AG09319 (cell line): ENCODE measurements at regions not wholly inside any gene's neighbourhood (a gene's known extent, or its start where the extent isn't known, plus 50 kb on each side); places are given as distances from the start of the nearest gene placed in this dataset.
"Not testable (repeated sequence)": the region's sequence is repeated elsewhere in the genome, so short reads cannot be mapped to it uniquely, and the experiment has no call there.

Experiments
- DNase-seq: peaks from one replicate; pipeline ENCODE4 v3.0.0-alpha.2; 2010; ENCODE audit warnings: low read depth; ENCODE audit errors: extremely low read depth
- TF ChIP-seq, protein P1 (sequence below): IDR thresholded peaks from 2 replicates; pipeline ENCODE4 v1.5.1; 2011; ENCODE audit warnings: low read depth, mild to moderate bottlenecking, inconsistent platforms, low read length, moderate library complexity

DNA sequence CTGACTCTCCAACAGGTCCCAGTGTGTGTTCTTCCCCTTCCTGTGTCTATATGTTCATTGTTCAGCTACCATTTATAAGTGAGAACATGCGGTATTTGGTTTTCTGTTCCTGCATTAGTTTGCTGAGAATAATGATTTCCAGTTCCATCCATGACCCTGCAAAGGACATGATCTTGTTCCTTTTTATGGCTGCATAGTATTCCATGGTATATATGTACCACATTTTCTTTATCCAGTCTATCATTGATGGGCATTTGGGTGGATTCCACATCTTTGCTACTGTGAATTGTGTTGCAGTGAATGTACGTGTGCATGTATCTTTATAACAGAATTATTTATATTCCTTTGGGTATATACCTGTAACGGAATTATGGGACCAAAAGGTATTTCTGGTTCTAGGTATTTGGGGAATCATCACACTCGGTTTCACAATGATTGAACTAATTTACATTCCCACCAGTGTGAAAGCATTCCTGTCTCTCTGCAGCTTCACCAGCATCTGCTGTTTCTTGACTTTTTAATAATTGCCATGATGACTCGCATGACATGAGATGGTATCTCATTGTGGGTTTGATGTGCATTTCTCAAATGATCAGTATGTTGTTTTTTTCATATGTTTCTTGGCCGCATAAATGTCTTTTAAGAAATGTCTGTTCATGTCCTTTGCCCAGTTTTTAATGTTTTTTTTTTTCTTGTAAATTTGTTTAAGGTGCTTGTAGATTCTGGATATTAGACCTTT, 60.2 kb downstream of the LSMEM1 start:
- TF ChIP-seq, protein P1, sequence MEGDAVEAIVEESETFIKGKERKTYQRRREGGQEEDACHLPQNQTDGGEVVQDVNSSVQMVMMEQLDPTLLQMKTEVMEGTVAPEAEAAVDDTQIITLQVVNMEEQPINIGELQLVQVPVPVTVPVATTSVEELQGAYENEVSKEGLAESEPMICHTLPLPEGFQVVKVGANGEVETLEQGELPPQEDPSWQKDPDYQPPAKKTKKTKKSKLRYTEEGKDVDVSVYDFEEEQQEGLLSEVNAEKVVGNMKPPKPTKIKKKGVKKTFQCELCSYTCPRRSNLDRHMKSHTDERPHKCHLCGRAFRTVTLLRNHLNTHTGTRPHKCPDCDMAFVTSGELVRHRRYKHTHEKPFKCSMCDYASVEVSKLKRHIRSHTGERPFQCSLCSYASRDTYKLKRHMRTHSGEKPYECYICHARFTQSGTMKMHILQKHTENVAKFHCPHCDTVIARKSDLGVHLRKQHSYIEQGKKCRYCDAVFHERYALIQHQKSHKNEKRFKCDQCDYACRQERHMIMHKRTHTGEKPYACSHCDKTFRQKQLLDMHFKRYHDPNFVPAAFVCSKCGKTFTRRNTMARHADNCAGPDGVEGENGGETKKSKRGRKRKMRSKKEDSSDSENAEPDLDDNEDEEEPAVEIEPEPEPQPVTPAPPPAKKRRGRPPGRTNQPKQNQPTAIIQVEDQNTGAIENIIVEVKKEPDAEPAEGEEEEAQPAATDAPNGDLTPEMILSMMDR = no peak
- DNase-seq = no peak

DNA sequence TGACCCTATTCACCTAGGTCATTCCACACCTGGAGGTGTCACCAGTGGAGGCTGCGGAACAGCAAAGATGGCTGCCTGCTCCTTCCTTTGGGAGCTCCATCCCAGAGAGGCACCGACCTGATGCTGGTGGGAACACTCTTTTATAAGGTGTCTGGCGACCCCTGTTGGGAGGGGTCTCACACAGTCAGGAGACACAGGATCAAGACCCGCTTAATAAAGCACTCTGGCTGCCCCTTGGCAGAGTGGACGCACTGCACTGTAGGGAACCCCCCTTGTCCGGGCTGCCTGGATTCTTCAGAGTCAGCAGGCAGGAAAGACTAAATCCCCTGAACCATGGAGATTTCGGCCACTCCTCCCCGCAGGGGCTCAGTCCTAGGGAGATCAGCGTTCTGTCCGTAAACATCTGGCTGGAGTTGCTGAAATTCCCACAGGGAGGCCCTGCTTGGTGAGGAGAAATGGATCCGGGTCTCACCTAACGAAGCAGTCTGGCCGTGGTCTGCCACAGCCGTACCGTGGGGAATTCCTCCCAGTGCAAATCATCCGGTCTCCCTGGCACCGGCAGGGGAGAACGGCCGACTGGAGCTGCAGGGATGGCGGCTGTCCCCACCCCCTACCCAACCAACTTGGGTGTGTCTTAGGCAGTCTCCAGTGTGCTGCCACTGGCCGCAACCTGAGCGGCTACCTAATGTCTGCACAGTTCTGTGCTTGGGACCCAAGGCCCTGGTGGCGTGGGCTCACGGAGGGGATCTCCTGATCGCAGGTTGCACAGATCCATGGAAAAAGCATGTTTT, 66.1 kb downstream of the LSMEM1 start:
- DNase-seq = no peak
- TF ChIP-seq, protein P1 = peak; percentile 2

DNA sequence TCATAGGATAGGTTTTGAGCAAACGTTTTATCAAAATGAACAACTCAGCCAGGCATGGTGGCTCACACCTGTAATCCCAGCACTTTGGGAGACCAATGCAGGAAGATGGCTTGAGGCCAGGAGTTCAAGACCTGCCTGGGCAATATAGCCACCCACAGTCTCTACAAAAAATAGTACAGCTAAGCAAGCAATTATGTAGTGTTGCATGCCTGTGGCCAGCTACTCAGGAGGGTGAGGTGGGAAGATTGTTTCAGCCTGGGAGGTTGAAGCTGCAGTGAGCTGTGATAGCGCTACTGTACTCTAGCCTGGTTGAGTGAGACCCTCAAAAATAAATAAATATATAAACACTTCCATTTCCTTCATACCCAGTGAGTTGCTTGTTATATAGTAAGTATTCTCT, 67.1 kb downstream of the LSMEM1 start:
- no peak for DNase-seq
- TF ChIP-seq, protein P1 = no peak

DNA sequence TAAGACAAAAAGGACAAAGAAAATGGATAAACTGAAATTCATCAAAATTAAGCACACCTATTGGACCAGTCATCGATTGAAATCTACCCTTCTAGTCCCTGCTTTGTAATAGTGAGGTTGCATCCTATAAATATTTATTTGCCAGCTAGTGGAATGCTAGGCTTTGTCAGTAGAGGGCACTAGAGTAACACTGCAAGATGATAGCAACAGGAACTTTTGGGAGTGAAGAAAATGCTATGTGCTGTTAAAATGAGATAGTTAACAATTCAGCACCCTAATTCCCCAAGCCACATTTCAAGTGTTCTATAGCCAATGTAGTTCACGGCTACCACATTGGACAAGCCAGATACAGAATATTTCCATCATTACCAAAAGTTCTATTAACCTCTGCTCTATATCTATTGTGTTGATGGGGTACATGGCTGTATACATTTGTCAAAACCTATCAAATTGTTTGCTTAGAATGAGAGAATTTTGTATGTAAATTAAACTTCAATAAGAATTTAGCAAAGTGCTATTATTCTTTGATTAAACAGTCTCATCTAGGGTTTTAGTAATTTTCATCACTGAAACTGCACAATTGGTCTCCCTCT, 69.8 kb downstream of the LSMEM1 start:
- TF ChIP-seq, protein P1 = peak; percentile 98
- DNase-seq = peak; percentile 25

DNA sequence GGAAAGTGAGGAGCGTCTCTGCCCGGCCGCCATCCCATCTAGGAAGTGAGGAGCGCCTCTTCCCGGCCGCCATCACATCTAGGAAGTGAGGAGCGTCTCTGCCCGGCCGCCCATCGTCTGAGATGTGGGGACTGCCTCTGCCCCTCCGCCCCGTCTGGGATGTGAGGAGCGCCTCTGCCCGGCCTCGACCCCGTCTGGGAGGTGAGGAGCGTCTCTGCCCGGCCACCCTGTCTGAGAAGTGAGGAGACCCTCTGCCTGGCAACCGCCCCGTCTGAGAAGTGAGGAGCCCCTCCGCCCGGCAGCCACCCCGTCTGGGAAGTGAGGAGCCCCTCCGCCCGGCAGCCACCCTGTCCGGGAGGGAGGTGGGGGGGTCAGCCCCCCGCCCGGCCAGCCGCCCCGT, 70.7 kb downstream of the LSMEM1 start:
- DNase-seq = not testable (repeated sequence)

DNA sequence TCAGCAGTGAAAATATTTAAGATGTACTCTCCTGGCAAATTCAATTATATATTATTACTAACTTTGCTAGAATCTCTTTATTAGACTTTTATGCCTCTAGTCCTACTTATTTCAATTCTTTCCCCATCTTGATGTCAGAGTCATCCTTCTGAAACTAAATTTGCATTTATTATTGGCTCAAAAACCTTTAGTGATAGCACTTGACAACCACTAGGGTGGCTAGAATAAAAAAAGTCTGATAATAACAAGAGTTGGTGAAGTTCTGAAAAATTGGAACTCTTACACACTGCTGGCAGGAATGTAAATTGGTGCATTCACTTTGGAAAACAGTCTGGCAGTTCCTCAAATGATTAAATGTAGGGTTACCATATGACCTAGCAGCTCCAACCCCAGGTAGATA, 73.8 kb downstream of the LSMEM1 start:
- no peak for DNase-seq
- TF ChIP-seq, protein P1 = no peak

DNA sequence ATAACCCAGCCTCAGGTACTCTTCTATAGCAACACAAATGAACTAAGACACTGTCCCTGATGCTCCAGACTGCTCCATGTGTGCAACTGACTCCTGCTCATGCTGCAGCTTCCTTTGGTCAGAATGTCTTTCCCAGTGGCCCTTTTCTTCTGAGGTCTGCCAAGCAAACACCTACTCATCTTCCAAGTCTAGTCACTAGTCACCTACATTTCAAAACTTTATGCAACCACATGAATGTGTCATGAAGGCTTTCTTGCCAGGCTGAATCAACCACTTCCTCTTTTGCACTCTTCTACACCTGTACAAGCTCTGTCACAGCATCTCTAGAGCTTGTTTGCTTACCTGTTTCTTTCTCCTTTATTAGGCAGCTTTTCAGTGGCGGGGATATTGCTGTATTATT, 75.8 kb downstream of the LSMEM1 start:
- DNase-seq = no peak
- TF ChIP-seq, protein P1 = no peak
